Aorta (tissue), 5 donors: ENCODE measurements at regions not wholly inside any gene's neighbourhood (a gene's known extent, or its start where the extent isn't known, plus 50 kb on each side); places are given as distances from the start of the nearest gene placed in this dataset.

Experiments used
- ATAC-seq: fragments of 200-7000 bp; cut with Tn5 transposase; one replicate; pipeline ENCODE4 v1.9.1; 2022; ENCODE audit warnings: moderate library complexity; ENCODE audit not compliant: low FRiP score
- DNase-seq, 2 donors: peaks; one replicate each; pipeline ENCODE4 v3.0.0-alpha.2; 2020
- H3K27ac ChIP-seq, 2 donors: one replicate each; pipeline ENCODE4 v1.5.1; 2013; ENCODE audit warnings: low read length in 2 of 2, mild to moderate bottlenecking in 2 of 2, moderate library complexity in 2 of 2, control low read depth in 1 of 2, inconsistent platforms in 1 of 2, low read depth in 1 of 2
- H3K27me3 ChIP-seq, 2 donors: one replicate each; pipeline ENCODE4 v1.6.1; 2013; ENCODE audit warnings: control low read depth in 1 of 2, low read length in 1 of 2, mild to moderate bottlenecking in 1 of 2, moderate library complexity in 1 of 2; ENCODE audit not compliant: insufficient read depth in 2 of 2, control insufficient read depth in 1 of 2
- H3K36me3 ChIP-seq, 2 donors: one replicate each; pipeline ENCODE4 v1.6.1; 2013; ENCODE audit warnings: control low read depth in 1 of 2, low read length in 1 of 2, mild to moderate bottlenecking in 1 of 2; ENCODE audit not compliant: insufficient read depth in 2 of 2, control insufficient read depth in 1 of 2
- H3K4me1 ChIP-seq, 2 donors: one replicate each; pipeline ENCODE4 v1.6.1; 2013; ENCODE audit warnings: low read length in 2 of 2, control low read depth in 1 of 2, mild to moderate bottlenecking in 1 of 2, moderate library complexity in 1 of 2; ENCODE audit not compliant: insufficient read depth in 2 of 2, control insufficient read depth in 1 of 2
- H3K4me3 ChIP-seq, 2 donors: one replicate each; pipeline ENCODE4 v1.5.1; 2013; ENCODE audit warnings: low read length in 2 of 2, control low read depth in 1 of 2, mild to moderate bottlenecking in 1 of 2
- H3K9me3 ChIP-seq: one replicate; pipeline ENCODE4 v1.6.1; 2013; ENCODE audit warnings: mild to moderate bottlenecking, low read length; ENCODE audit not compliant: control insufficient read depth
- WGBS, 2 donors: extraction: QIAGEN DNeasy Blood & Tissue Kit; methylation state at CpG; one replicate each; pipeline ENCODE4 v1.1.7; 2013; 5-methylcytosine and 5-hydroxymethylcytosine counted together
- intact Hi-C, 2 donors: fragments of 100-400 bp; cut with DNase I; formaldehyde crosslinking; loops; one replicate each; pipeline versions ENCODE4 v1.14.2 to v1.15.0; 2022
- donor health status: healthy with polysubstance abuse.
- donor health status: Bipolar disorder and iron deficiency.
- donor health status: DM: no; HTN: no; CAD: no.
- donor health status: DM: no; HTN: no; CAD: no.
- donor health status: DM: yes; HTN: yes; CAD: no.

GRCh38 chr10:9759596-9759995 lies 1258.1 kb upstream of the CELF2 start:
- ATAC-seq = no peak

DNA sequence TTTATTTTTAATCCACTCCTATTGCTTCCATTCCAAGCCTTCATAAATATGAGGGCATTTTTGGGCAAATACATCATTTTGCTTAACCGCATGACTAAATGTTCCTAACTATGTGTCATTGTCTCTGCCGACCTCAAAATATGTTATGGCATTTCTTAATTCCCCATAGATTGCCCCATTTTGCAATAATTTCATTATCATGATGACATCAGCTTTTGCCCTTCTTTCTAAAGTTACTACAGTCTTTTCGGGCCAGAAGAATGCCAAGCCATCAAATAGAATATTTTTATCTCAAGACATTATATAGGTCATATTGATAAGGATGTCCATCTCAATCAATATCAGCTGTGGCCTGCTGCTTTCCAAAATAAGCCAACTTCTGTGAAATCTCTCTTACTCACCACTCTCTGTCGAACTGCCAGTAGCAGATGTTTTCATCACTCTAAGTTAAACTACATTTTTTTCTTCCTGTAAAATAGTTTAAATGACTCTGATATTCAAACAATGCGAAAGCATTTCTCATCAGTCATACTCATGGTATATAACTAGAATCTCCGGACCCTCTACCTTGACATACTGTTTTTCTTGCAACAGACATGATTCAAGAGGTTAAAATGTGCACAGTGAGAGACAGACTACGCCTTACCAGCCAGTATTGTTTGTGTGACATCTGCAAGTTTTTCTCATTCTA lies 1254.6 kb upstream of the CELF2 start:
- intact Hi-C loops = no loop called here
- DNase-seq = no peak
- Histone ChIP-seq H3K4me1 (no peaks in the 10 kb centered on the region), H3K9me3 (peaks cover 2% of the 10 kb centered on the region), H3K4me3 (no peak overlapping the region), H3K27ac (no peak overlapping the region), H3K36me3 (no peaks in the 10 kb centered on the region), H3K27me3 (no peaks in the 10 kb centered on the region)
- ATAC-seq = no peak
- WGBS, 2 donors = 10 to 20% methylated on average over 7 of the region's 7 CpGs

More at GRCh38 chr10:9759596-9759995, 1258.1 kb upstream of the CELF2 start:
- no peak for DNase-seq
- no peaks in the 10 kb centered on the region for H3K27me3 ChIP-seq
- H3K36me3 ChIP-seq = no peaks in the 10 kb centered on the region
- intact Hi-C loops = no loop called here
- no peak overlapping the region for H3K27ac ChIP-seq
- H3K4me1 ChIP-seq = no peaks in the 10 kb centered on the region
- peaks cover 2% of the 10 kb centered on the region for H3K9me3 ChIP-seq
- WGBS, 2 donors = 79 to 88% methylated on average over 3 of the region's 3 CpGs
- no peak overlapping the region for H3K4me3 ChIP-seq

- ATAC-seq (no peak), DNase-seq (no peak)
- no peaks in the 10 kb centered on the region for H3K27me3 ChIP-seq
- H3K27ac ChIP-seq = no peak overlapping the region
- H3K4me1 ChIP-seq = no peaks in the 10 kb centered on the region
- H3K36me3 ChIP-seq = no peaks in the 10 kb centered on the region
- no peaks in the 10 kb centered on the region for H3K9me3 ChIP-seq
- no peak overlapping the region for H3K4me3 ChIP-seq
- intact Hi-C loops = no loop called here
Observed at GRCh38 chr10:9766762-9767161, 1250.9 kb upstream of the CELF2 start.

DNA sequence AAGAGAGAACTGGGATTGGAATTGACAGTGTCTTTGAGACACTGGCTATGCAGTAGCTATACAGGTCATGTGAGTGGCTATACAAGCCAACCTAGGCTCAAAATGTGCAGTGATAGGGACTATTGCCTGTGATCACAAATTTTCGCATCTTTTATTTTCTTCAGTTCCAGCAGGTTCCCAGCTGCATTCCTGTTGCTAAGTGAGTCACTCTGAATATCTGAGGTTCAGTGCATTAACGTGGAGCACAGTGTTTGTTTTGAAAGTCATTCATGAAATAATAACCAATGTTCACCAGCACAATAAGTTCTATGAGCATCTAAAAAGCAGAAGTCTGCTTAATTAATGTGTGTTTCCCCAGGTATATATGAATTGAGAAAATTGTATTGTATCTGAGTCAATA lies 1236.0 kb upstream of the CELF2 start:
- ATAC-seq (no peak), DNase-seq (no peak)
- H3K9me3 ChIP-seq = peaks cover 2% of the 10 kb centered on the region
- intact Hi-C loops = no loop called here
- H3K4me3 ChIP-seq = no peak overlapping the region
- no peak overlapping the region for H3K27ac ChIP-seq
- no peaks in the 10 kb centered on the region for H3K4me1 ChIP-seq
- 38 to 39% methylated on average over 2 of the region's 2 CpGs for WGBS, 2 donors
- no peaks in the 10 kb centered on the region for H3K27me3 ChIP-seq
- H3K36me3 ChIP-seq = no peaks in the 10 kb centered on the region

DNA sequence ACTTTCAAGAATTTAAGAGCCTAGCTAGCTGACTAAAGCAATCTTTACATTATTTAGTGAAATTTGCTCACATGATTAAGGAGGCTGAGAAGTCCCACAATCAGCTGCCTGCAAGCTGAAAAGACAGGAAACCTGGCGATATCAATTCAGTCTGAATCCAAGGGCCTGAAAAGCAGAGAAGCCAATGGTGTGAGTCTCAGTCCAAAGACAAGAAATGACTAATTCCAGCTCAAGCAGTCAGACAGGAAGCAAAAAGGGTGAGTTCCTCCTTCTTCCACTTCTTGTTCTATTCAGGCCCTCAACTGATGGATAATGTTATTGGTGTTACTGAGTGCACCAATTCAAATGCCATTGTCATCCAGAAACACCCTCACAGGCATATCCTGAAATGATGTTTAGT lies 1231.6 kb upstream of the CELF2 start:
- H3K9me3 ChIP-seq = peaks cover 2% of the 10 kb centered on the region
- WGBS, 2 donors = 85 to 87% methylated on average over 1 of the region's 1 CpG
- no peaks in the 10 kb centered on the region for H3K4me1 ChIP-seq
- H3K36me3 ChIP-seq = no peaks in the 10 kb centered on the region
- intact Hi-C loops = no loop called here
- H3K27me3 ChIP-seq = no peaks in the 10 kb centered on the region
- DNase-seq (no peak), ATAC-seq (no peak)
- H3K27ac ChIP-seq = no peak overlapping the region
- no peak overlapping the region for H3K4me3 ChIP-seq

DNA sequence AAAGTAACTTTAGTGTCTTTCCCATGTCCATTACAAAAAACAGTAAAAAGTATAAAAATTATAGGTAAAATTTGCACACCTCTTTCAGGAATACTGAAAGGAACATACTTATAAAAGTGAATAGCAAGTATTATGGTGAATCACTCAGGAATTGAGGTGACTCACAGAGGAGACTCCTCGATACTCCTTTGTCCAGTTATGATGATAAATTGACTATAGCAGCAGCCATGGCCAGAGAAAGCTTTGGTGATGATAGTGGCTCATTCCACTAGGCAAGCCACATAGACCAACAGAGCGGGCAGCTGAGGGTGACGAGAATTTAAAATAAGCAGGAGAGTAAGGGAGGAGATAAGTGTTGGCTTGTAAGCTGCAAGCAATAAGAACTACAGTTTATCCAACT lies 1231.1 kb upstream of the CELF2 start:
- intact Hi-C loops = no loop called here
- DNase-seq (no peak), ATAC-seq (no peak)
- Histone ChIP-seq H3K27ac (no peak overlapping the region), H3K4me1 (no peaks in the 10 kb centered on the region), H3K27me3 (no peaks in the 10 kb centered on the region), H3K4me3 (no peak overlapping the region), H3K9me3 (peaks cover 2% of the 10 kb centered on the region), H3K36me3 (no peaks in the 10 kb centered on the region)
- WGBS, 2 donors = 89 to 94% methylated on average over 3 of the region's 3 CpGs

DNA sequence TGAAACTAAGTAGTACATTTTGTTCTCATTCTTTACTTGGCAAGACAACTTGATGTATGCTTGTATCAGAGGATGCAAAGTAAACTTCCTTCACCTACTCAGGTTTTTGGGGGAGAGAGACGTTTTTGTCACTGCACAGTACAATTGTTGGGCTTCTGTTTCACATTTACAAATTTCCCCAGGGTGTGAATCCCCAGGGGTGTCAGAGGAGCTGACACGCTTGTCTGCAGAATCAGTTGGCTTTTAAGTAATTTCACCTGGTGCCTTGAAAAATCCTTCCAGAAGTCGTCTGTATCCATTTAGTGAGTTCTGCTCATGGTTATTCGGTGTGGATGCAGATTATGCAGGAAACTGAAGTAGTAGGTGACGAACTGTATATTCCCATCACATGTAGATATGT lies 1227.7 kb upstream of the CELF2 start:
- Histone ChIP-seq H3K27ac (no peak overlapping the region), H3K4me1 (no peaks in the 10 kb centered on the region), H3K9me3 (no peaks in the 10 kb centered on the region), H3K27me3 (no peaks in the 10 kb centered on the region), H3K36me3 (no peaks in the 10 kb centered on the region), H3K4me3 (no peak overlapping the region)
- ATAC-seq (no peak), DNase-seq (no peak)
- WGBS, 2 donors = 62 to 69% methylated on average over 5 of the region's 5 CpGs
- intact Hi-C loops = no loop called here

DNA sequence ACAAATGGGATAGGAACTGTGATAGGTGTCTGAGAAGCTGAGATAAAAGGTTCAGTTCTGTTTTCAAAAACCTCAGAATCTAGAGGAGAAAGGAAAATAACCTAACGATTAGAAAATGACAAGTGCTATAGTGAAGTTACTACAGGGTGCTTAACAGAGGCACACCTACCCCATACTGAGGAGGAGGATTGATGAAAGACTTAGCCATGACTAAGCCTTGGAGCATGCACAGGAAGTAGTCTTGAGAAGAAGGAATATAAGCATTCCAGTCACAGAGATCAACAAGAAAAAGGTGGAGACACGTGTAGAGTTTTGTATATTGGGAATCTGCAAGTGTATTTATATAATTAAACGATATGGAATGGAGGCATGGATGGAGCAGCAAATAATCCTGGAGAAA lies 1225.5 kb upstream of the CELF2 start:
- no peak for ATAC-seq
- Histone ChIP-seq H3K4me1 (no peaks in the 10 kb centered on the region), H3K36me3 (no peaks in the 10 kb centered on the region), H3K27ac (no peak overlapping the region), H3K9me3 (no peaks in the 10 kb centered on the region), H3K4me3 (no peak overlapping the region), H3K27me3 (no peaks in the 10 kb centered on the region)
- WGBS, 2 donors = 65 to 68% methylated on average over 3 of the region's 3 CpGs
- DNase-seq = no peak
- intact Hi-C loops = no loop called here

DNA sequence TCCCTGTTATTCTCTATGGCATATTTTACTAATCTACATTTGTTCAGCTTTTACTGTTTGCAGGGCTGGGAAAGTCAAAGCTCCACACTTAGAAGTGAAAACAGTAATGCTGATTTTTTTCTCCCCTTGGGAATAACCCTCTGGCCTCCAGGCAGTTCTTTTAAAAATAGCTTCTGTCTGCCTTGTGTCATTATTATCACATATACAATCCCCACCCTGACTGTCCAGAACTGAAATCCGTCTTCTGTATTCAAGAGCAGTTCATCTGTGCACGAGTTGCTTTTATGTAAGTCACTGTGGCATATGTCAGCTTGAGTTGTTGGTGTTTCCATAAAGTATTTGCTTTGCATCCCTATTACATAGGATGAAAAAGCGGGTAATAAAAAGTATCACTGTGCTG lies 1221.1 kb upstream of the CELF2 start:
- intact Hi-C loops = no loop called here
- no peak for ATAC-seq
- no peaks in the 10 kb centered on the region for H3K36me3 ChIP-seq

More for the DNA sequence above, 1221.1 kb upstream of the CELF2 start:
- no peak for DNase-seq
- H3K4me1 ChIP-seq = no peaks in the 10 kb centered on the region
- WGBS, 2 donors = 38 to 40% methylated on average over 3 of the region's 3 CpGs
- H3K27me3 ChIP-seq = no peaks in the 10 kb centered on the region
- H3K27ac ChIP-seq = no peak overlapping the region
- no peaks in the 10 kb centered on the region for H3K9me3 ChIP-seq
- no peak overlapping the region for H3K4me3 ChIP-seq
